ENCODE measurements at regions not wholly inside any gene's neighbourhood (a gene's known extent, or its start where the extent isn't known, plus 50 kb on each side); places are given as distances from the start of the nearest gene placed in this dataset.
"Not testable (repeated sequence)": the region's sequence is repeated elsewhere in the genome, so short reads cannot be mapped to it uniquely, and the experiment has no call there.

DNA sequence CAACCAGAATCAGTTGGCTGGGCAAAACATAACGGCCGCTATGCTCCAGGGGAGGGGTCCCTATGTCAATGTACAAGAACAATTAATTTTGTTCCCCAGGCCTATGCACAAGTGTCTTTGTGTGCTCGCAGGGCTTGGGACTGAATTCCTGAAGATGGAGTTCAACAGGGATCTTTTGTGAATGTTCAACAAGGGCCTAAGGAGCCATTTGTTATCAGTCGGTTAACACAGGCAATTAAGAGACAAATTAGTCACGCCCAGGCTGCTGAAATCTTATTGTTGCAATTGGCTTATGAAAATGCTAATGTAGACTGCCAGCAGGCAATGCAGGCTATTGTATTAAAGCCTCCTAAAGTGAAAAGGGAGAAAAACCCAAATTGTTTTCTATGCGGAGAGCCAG is 117.5 kb downstream of the ZNF429 start:
- TF ChIP-seq, protein P1, sequence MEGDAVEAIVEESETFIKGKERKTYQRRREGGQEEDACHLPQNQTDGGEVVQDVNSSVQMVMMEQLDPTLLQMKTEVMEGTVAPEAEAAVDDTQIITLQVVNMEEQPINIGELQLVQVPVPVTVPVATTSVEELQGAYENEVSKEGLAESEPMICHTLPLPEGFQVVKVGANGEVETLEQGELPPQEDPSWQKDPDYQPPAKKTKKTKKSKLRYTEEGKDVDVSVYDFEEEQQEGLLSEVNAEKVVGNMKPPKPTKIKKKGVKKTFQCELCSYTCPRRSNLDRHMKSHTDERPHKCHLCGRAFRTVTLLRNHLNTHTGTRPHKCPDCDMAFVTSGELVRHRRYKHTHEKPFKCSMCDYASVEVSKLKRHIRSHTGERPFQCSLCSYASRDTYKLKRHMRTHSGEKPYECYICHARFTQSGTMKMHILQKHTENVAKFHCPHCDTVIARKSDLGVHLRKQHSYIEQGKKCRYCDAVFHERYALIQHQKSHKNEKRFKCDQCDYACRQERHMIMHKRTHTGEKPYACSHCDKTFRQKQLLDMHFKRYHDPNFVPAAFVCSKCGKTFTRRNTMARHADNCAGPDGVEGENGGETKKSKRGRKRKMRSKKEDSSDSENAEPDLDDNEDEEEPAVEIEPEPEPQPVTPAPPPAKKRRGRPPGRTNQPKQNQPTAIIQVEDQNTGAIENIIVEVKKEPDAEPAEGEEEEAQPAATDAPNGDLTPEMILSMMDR (IDR thresholded peaks at IDR 0.05), result no peak
- H3K9me3 ChIP-seq, result no peaks in the 10 kb centered on the region

DNA sequence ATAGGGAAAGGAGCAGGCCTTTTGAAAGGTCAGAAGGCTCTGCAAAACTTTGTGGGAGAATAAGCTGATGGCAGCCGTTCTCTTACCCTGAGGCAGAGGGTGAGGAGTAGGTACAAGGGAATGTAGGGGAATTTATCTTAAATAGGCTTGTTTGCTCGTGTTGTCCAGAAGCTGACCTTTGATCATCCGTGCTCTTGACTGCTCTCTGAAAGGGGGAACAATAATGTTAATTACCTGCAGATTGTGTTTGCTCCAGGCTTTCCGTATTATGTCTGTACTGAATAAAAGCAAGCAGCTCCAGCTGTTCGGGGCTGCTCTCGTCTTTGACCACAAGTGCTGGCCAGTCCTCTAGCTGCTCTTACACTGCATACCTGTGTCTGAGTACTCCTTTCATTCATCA is 116.3 kb downstream of the ZNF429 start:
- no peaks in the 10 kb centered on the region for H3K4me1 ChIP-seq (ENCODE audit: control insufficient read depth in 1 of 2, insufficient read depth in 1 of 2, low read depth in 1 of 2, low read length in 1 of 2)
- H3K9me3 ChIP-seq, result no peaks in the 10 kb centered on the region
- H3K4me3 ChIP-seq (ENCODE audit: low read depth in 1 of 2, low read length in 1 of 2), result no peak overlapping the region
- no peaks in the 10 kb centered on the region for H3K36me3 ChIP-seq
- no peaks in the 10 kb centered on the region for H3K27me3 ChIP-seq
- H3K27ac ChIP-seq, result no peak overlapping the region
- TF ChIP-seq, protein P1 (IDR thresholded peaks at IDR 0.05), result no peak

More for the DNA sequence above, 117.5 kb downstream of the ZNF429 start:
- Histone ChIP-seq H3K4me3 (ENCODE audit: low read depth in 1 of 2, low read length in 1 of 2) (no peak overlapping the region), H3K4me1 (ENCODE audit: control insufficient read depth in 1 of 2, insufficient read depth in 1 of 2, low read depth in 1 of 2, low read length in 1 of 2) (no peaks in the 10 kb centered on the region), H3K27me3 (no peaks in the 10 kb centered on the region), H3K36me3 (no peaks in the 10 kb centered on the region), H3K27ac (no peak overlapping the region)

DNA sequence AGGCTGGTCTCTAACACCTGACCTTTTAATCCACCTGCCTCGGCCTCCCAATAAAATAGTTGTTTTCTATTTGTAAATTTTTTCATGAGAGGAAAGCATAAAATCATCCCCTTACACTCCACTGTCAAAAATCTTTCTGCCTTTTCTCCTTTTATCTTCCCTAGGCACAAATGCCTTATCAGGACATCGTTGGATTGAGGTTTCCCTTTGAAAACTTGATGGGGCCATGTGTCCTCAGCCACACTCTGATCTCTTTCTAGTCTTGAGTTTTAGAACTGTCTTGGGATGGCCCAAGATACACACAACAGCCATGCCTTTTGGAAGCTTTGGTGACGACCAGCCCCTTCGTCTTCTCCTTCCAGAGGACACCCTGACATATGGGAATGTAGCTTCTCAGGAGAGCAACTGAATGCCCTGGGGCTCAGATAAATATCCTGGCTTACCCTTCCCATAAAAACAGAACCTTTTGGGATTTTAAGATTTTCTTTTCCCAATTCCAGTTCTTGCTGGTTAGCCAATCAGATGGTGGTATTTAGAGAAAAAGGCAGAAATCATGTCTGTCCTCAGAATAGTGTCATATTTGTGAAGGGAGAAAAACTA is 112.4 kb downstream of the ZNF429 start:
- H3K4me3 ChIP-seq (ENCODE audit: low read depth in 1 of 2, low read length in 1 of 2), result no peak overlapping the region
- no peak overlapping the region for H3K27ac ChIP-seq
- no peaks in the 10 kb centered on the region for H3K9me3 ChIP-seq
- no peaks in the 10 kb centered on the region for H3K27me3 ChIP-seq
- H3K36me3 ChIP-seq, result no peaks in the 10 kb centered on the region
- TF ChIP-seq, protein P1 (IDR thresholded peaks at IDR 0.05), result no peak
- H3K4me1 ChIP-seq (ENCODE audit: control insufficient read depth in 1 of 2, insufficient read depth in 1 of 2, low read depth in 1 of 2, low read length in 1 of 2), result no peaks in the 10 kb centered on the region

DNA sequence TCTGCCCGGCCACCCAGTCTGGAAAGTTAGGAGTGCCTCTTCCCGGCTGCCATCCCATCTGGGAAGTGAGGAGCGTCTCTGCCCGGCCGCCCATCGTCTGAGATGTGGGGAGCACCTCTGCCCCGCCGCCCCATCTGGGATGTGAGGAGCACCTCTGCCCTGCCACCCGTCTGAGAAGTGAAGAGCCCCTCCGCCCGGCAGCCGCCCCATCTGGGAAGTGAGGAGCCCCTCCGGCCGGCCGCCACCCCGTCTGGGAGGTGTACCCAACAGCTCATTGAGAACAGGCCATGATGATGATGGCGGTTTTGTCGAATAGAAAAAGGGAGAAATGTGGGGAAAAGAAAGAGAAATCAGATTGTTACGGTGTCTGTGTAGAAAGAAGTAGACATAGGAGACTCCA is 109.4 kb downstream of the ZNF429 start:
- H3K36me3 ChIP-seq; H3K9me3 ChIP-seq; H3K4me3 ChIP-seq (ENCODE audit: low read depth in 1 of 2, low read length in 1 of 2); H3K27me3 ChIP-seq; H3K27ac ChIP-seq; H3K4me1 ChIP-seq (ENCODE audit: control insufficient read depth in 1 of 2, insufficient read depth in 1 of 2, low read depth in 1 of 2, low read length in 1 of 2): not testable (repeated sequence)

DNA sequence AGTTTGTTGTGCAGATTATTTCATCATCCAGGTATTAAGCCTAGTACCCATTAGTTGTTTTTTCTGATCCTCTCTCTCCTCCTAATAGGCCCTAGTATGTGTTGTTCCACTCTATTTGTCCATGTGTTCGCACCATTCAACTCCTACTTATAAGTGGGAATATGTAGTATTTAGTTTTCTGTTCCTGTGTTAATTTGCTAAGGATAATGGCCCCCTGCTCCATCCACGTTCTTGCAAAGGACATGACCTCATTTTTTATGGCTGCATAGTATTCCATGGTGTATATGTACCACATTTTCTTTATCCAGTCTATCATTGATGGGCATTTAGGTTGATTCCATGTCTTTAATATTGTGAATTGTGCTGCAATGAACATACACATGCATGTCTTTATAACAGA is 107.8 kb downstream of the ZNF429 start:
- not testable (repeated sequence) for H3K36me3 ChIP-seq; H3K27ac ChIP-seq; H3K9me3 ChIP-seq; H3K4me1 ChIP-seq (ENCODE audit: control insufficient read depth in 1 of 2, insufficient read depth in 1 of 2, low read depth in 1 of 2, low read length in 1 of 2); H3K4me3 ChIP-seq (ENCODE audit: low read depth in 1 of 2, low read length in 1 of 2); H3K27me3 ChIP-seq

DNA sequence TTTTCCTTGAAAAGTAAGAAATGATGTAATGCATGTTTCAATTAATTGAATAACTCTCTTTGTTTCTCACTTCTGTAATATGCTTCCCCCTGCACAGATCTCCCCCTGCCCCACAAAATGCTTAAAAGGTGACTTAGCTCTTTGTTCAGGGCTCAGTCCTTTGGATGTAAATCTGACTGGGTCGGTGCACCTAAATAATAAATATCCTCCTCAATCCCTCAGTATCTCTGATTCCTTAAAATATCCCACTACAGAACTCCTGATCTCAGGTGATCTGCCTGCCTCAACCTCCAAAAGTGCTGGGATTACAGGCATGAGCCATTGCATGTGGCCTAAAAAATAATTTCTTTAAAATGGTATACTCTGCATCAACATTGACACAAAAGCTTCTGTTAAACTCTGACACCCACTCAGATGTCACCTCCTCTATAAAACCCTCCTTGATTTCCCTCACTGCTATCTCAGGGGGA is 107.0 kb downstream of the ZNF429 start:
- Histone ChIP-seq H3K36me3 (no peaks in the 10 kb centered on the region), H3K27me3 (no peaks in the 10 kb centered on the region), H3K9me3 (no peaks in the 10 kb centered on the region), H3K4me1 (ENCODE audit: control insufficient read depth in 1 of 2, insufficient read depth in 1 of 2, low read depth in 1 of 2, low read length in 1 of 2) (no peaks in the 10 kb centered on the region), H3K4me3 (ENCODE audit: low read depth in 1 of 2, low read length in 1 of 2) (no peak overlapping the region), H3K27ac (no peak overlapping the region)
- TF ChIP-seq, protein P1 (IDR thresholded peaks at IDR 0.05), result no peak
